Skeletal muscle satellite cell (primary cell): ENCODE measurements at regions not wholly inside any gene's neighbourhood (a gene's known extent, or its start where the extent isn't known, plus 50 kb on each side); places are given as distances from the start of the nearest gene placed in this dataset.
A peak's percentile ranks its signal among the peaks of the same experiment; 100 is the strongest.

ENCODE experiments used
- H3K27me3 ChIP-seq: 2 replicates; pipeline ENCODE4 v1.7.0; 2013; ENCODE audit warnings: low read length; ENCODE audit not compliant: control insufficient read depth, insufficient read depth
- H3K36me3 ChIP-seq: 2 replicates; pipeline ENCODE4 v1.7.0; 2013; ENCODE audit warnings: mild to moderate bottlenecking, control low read depth, low read length; ENCODE audit not compliant: insufficient read depth
- H3K4me1 ChIP-seq: 2 replicates; pipeline ENCODE4 v1.7.0; 2013; ENCODE audit warnings: low read length; ENCODE audit not compliant: control insufficient read depth, insufficient read depth
- H3K4me2 ChIP-seq: 2 replicates; pipeline ENCODE4 v1.7.0; 2013; ENCODE audit warnings: mild to moderate bottlenecking, low read length
- H3K4me3 ChIP-seq: 2 replicates; pipeline ENCODE4 v1.7.0; 2013; ENCODE audit warnings: low read length
- H3K9ac ChIP-seq: 2 replicates; pipeline ENCODE4 v1.7.0; 2013; ENCODE audit warnings: mild to moderate bottlenecking, low read depth, low read length, moderate library complexity
- H3K9me3 ChIP-seq: replicated peaks from 2 replicates; pipeline ENCODE4 v1.7.0; 2013; ENCODE audit warnings: mild to moderate bottlenecking, control low read depth, low read length

DNA sequence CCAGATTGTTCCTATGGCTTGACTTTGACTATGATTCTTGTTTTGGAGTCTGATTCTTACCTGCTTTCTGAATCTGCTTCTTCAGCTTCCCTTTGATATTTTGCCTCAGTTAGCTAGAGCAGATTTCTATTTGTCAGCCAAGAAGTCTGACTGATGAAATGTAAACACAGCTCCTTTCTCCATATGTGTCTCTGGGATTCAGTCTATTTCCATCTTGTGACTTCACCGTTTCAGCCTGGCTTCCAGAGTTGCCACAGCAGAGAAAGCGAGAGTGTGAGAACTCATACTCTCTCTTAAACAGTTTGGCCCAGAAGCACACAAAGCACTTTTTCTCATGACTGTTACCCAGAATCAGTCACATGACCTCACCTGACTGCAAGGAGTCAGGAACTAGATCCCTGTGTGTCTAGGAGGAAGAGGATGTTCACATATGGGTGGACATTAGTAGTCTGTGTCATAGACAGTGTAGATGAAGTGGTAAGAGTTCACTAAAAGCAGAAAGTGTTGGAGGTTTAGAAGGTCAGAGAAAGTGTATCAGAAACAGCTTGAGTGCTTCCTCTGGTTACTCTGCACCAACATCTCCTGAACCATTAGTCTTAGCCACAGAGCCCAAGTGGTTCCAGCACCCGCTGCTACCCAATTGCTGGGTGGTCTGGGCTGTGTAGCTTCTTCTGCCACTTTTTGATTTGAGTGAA, 103.4 kb upstream of the CDK6 start:
- no peaks in the 10 kb centered on the region for H3K27me3 ChIP-seq
- H3K9ac ChIP-seq = no peak overlapping the region
- no peak overlapping the region for H3K4me2 ChIP-seq
- no peaks in the 10 kb centered on the region for H3K4me1 ChIP-seq
- peaks cover 6% of the 10 kb centered on the region for H3K9me3 ChIP-seq
- no peaks in the 10 kb centered on the region for H3K36me3 ChIP-seq
- H3K4me3 ChIP-seq = no peak overlapping the region

- Histone ChIP-seq H3K9ac (no peak overlapping the region), H3K36me3 (no peaks in the 10 kb centered on the region), H3K4me3 (no peak overlapping the region), H3K4me1 (no peaks in the 10 kb centered on the region), H3K4me2 (no peak overlapping the region), H3K27me3 (no peaks in the 10 kb centered on the region), H3K9me3 (peaks cover 5% of the 10 kb centered on the region)
Observed at GRCh38 chr7:92934096-92934495, 97.7 kb upstream of the CDK6 start.

DNA sequence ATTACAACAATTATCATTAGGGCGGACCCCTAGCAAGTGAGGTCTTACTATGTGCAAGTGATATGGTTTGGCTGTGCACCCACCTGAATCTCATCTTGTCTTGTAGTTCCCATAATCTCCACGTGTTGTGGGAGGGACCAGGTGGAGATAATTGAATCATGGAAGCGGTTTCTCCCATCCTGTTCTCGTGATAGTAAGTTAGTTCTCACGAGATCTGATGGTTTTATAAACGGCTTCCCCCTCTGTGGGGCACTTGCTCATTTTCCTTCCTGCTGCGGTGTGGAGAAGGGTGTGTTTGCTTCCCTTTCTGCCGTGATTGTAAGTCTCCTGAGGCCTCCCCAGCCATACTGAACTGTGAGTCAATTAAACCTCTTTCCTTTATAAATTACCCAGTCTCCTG, 96.1 kb upstream of the CDK6 start:
- H3K4me3 ChIP-seq = no peak overlapping the region
- H3K4me2 ChIP-seq = no peak overlapping the region
- H3K27me3 ChIP-seq = no peaks in the 10 kb centered on the region
- no peaks in the 10 kb centered on the region for H3K36me3 ChIP-seq
- no peaks in the 10 kb centered on the region for H3K4me1 ChIP-seq
- peaks cover 5% of the 10 kb centered on the region for H3K9me3 ChIP-seq
- H3K9ac ChIP-seq = no peak overlapping the region

DNA sequence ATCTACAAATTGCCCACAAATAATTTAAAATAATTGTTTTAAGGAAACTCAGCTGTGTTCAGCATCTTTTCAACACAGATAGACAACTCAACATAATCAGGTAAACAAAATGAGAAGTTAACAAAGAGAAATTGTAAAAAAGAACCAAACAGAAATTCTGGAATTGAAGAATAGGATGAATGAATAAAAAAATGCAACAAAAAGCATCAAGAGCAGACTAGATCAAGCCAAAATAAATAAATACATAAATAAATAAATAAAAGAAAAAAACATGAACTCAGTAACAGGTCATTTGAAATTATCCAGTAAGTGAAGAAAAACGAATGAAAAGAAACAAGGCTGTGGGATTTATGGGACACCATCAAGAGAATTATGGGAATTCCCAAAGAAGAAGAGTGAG, 94.0 kb upstream of the CDK6 start:
- H3K4me1 ChIP-seq = peaks cover 3% of the 10 kb centered on the region
- H3K4me3 ChIP-seq = no peak overlapping the region
- no peak overlapping the region for H3K4me2 ChIP-seq
- H3K9ac ChIP-seq = no peak overlapping the region
- no peaks in the 10 kb centered on the region for H3K27me3 ChIP-seq
- peaks cover 5% of the 10 kb centered on the region for H3K9me3 ChIP-seq
- H3K36me3 ChIP-seq = no peaks in the 10 kb centered on the region

- Histone ChIP-seq H3K4me2 (no peak overlapping the region), H3K9me3 (peaks cover 5% of the 10 kb centered on the region), H3K27me3 (no peaks in the 10 kb centered on the region), H3K9ac (no peak overlapping the region), H3K36me3 (no peaks in the 10 kb centered on the region), H3K4me3 (no peak overlapping the region), H3K4me1 (peaks cover 3% of the 10 kb centered on the region)
Observed at GRCh38 chr7:92926697-92927044, 90.3 kb upstream of the CDK6 start.

DNA sequence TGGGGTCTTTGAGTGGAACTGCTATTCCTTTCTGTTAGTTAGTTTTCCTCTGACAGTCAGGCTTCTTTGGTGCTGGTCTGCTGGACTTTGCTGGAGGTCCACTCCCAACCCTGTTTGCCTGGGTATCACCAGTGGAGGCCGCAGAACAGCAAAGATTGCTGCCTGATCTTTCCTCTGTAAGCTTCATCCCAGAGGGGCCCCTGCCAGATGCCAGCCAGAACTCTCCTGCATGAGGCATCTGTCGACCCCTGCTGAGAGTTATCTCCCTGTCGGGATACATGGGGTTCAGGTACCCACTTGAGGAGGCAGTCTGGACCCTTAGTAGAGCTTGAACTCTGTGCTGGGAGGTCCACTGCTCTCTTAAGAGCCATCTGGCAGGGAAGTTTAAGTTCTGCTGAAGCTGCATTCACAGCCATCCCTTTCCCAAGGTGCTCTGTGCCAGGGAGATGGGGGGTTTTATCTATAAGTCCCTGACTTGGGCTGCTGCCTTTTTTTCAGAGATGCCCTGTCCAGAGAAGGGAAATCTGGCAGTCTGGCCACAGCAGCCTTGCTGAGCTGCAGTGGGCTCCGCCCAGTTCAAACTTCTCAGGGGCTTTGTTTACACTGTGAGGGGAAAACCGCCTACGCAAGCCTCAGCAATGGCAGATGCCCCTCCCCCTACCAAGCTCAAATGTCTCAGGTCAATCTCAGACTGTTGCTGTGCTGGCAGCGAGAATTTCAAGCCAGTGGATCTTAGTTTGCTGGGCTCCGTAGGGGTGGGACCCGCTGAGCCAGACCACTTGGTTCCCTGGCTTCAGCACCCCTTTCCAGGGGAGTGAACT, 89.7 kb upstream of the CDK6 start:
- Histone ChIP-seq H3K4me1 (peaks cover 3% of the 10 kb centered on the region), H3K4me2 (peak overlapping the region; percentile 20), H3K27me3 (no peaks in the 10 kb centered on the region), H3K36me3 (no peaks in the 10 kb centered on the region), H3K9me3 (peaks cover 5% of the 10 kb centered on the region), H3K4me3 (no peak overlapping the region), H3K9ac (no peak overlapping the region)

DNA sequence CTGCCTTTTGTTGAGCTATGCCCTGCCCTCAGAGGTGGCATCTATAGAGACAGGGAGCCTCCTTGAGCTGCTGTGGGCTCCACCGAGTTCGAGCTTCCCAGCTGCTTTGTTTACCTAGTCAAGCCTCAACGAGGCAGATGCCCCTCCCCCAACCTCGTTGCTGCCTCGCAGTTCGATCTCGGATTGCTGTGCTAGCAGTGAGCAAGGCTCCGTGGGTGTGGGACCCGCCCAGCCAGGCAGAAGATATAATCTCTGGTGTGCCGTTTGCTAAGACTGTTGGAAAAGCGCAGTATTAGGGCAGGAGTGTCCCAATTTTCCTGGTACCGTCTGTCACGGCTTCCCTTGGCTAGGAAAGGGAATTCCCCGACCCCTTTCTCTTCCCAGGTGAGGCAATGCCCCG, 88.4 kb upstream of the CDK6 start:
- peaks cover 4% of the 10 kb centered on the region for H3K9me3 ChIP-seq
- H3K27me3 ChIP-seq = no peaks in the 10 kb centered on the region
- no peak overlapping the region for H3K4me3 ChIP-seq
- no peak overlapping the region for H3K9ac ChIP-seq
- H3K4me1 ChIP-seq = peaks cover 3% of the 10 kb centered on the region
- no peaks in the 10 kb centered on the region for H3K36me3 ChIP-seq
- H3K4me2 ChIP-seq = no peak overlapping the region

DNA sequence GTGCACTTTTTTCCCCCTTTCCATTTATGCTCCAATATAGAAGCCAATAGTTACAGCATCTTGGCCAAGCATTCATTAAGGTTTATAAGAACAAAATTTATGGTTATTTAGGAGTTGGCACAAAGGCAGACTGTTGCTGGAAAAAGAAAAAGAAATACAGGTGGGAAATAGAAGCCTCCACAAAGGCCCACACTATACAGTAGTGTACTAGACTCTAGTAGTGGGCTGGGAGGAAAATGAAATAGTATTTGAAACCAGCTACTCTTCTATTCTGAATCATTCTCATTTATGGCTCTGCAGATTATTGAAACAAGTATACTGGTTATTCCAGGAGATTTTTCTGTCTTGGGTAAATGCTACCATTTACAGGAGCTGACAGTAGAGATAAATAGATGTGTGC, 80.9 kb upstream of the CDK6 start:
- H3K4me1 ChIP-seq = peaks cover 9% of the 10 kb centered on the region
- no peak overlapping the region for H3K4me3 ChIP-seq
- H3K9me3 ChIP-seq = no peaks in the 10 kb centered on the region
- peak overlapping the region; percentile 5 for H3K4me2 ChIP-seq
- H3K36me3 ChIP-seq = no peaks in the 10 kb centered on the region
- H3K27me3 ChIP-seq = no peaks in the 10 kb centered on the region
- peak overlapping the region; percentile 33 for H3K9ac ChIP-seq

GRCh38 chr7:92916770-92917224, 80.4 kb upstream of the CDK6 start:
- H3K27me3 ChIP-seq = no peaks in the 10 kb centered on the region
- no peak overlapping the region for H3K4me3 ChIP-seq
- H3K36me3 ChIP-seq = no peaks in the 10 kb centered on the region
- H3K4me1 ChIP-seq = peaks cover 9% of the 10 kb centered on the region
- H3K9ac ChIP-seq = peak overlapping the region; percentile 33
- H3K4me2 ChIP-seq = peak overlapping the region; percentile 5
- no peaks in the 10 kb centered on the region for H3K9me3 ChIP-seq

DNA sequence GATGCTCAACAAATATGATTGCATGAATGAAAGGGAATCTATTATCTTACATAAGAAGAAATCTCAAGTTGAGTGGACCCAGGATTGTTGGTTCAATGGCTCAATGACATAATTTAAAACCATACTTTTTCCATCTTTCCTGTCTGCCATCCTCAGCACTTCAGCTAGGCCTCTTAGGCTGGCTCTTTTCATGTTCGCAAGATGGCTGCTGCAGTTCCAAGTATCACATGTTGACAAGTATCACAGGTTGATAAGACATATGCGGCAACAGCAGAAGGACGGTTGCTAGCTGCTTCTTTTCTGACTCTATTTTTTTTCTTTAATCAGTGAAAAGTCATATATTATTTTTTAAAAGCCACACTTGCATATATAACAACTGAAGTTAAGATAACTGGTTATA, 79.0 kb upstream of the CDK6 start:
- no peaks in the 10 kb centered on the region for H3K9me3 ChIP-seq
- H3K4me3 ChIP-seq = no peak overlapping the region
- H3K36me3 ChIP-seq = no peaks in the 10 kb centered on the region
- H3K9ac ChIP-seq = no peak overlapping the region
- peaks cover 9% of the 10 kb centered on the region for H3K4me1 ChIP-seq
- H3K27me3 ChIP-seq = no peaks in the 10 kb centered on the region
- no peak overlapping the region for H3K4me2 ChIP-seq

GRCh38 chr7:92914645-92915044, 78.3 kb upstream of the CDK6 start:
- Histone ChIP-seq H3K9ac (no peak overlapping the region), H3K4me1 (peaks cover 9% of the 10 kb centered on the region), H3K9me3 (no peaks in the 10 kb centered on the region), H3K36me3 (no peaks in the 10 kb centered on the region), H3K4me2 (no peak overlapping the region), H3K27me3 (no peaks in the 10 kb centered on the region), H3K4me3 (no peak overlapping the region)

- H3K36me3 ChIP-seq = no peaks in the 10 kb centered on the region
- no peaks in the 10 kb centered on the region for H3K9me3 ChIP-seq
- H3K9ac ChIP-seq = no peak overlapping the region
- no peaks in the 10 kb centered on the region for H3K27me3 ChIP-seq
- H3K4me1 ChIP-seq = peaks cover 9% of the 10 kb centered on the region
- no peak overlapping the region for H3K4me3 ChIP-seq
- H3K4me2 ChIP-seq = no peak overlapping the region
Observed at GRCh38 chr7:92913849-92914248, 77.5 kb upstream of the CDK6 start.
